Thyroid gland (tissue), 4 donors: ENCODE measurements at regions not wholly inside any gene's neighbourhood (a gene's known extent, or its start where the extent isn't known, plus 50 kb on each side); places are given as distances from the start of the nearest gene placed in this dataset.

ENCODE experiments used
- POLR2A ChIP-seq, 2 donors: fragments of 450-650 bp; IDR thresholded peaks; one replicate each; pipeline ENCODE4 v1.6.1; 2017; ENCODE audit warnings: antibody characterized with exemption in 2 of 2, mild to moderate bottlenecking in 2 of 2, moderate library complexity in 1 of 2
- TF ChIP-seq, protein P1 (sequence below), 6 experiments: fragments of 200-600 bp in 3 of 6; fragments of 450-650 bp in 3 of 6; sonication (generic) in 3 of 6; IDR thresholded peaks; one replicate each; pipeline ENCODE4 v1.5.1; 2016 to 2019; ENCODE audit warnings: antibody characterized with exemption in 6 of 6, mild to moderate bottlenecking in 2 of 6, inconsistent platforms in 1 of 6, moderate library complexity in 1 of 6

DNA sequence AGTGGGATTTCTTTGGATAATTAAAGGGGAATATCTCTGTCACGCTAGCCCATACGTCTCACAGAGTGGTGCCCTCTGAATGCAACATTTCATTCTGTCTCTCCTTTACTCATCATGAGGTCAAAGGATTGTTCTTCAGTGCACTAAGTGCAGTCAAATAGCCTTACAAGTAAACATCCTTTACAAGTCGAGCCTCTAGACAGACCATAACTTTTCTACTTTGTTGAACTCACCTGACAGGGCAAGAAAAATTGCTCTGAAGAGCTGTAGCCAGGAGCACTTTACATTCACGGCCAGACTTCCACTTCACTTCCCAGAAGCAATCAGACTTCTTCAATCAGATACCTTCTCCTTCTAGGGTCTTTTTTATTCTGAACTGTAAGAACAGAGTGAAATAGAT is 768.0 kb upstream of the TMPRSS15 start:
- TF ChIP-seq, protein P1, sequence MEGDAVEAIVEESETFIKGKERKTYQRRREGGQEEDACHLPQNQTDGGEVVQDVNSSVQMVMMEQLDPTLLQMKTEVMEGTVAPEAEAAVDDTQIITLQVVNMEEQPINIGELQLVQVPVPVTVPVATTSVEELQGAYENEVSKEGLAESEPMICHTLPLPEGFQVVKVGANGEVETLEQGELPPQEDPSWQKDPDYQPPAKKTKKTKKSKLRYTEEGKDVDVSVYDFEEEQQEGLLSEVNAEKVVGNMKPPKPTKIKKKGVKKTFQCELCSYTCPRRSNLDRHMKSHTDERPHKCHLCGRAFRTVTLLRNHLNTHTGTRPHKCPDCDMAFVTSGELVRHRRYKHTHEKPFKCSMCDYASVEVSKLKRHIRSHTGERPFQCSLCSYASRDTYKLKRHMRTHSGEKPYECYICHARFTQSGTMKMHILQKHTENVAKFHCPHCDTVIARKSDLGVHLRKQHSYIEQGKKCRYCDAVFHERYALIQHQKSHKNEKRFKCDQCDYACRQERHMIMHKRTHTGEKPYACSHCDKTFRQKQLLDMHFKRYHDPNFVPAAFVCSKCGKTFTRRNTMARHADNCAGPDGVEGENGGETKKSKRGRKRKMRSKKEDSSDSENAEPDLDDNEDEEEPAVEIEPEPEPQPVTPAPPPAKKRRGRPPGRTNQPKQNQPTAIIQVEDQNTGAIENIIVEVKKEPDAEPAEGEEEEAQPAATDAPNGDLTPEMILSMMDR (IDR thresholded peaks at IDR 0.05) = no peak
- TF ChIP-seq POLR2A (IDR thresholded peaks at IDR 0.05) = no peak
